A673 (cell line): ENCODE measurements at regions not wholly inside any gene's neighbourhood (a gene's known extent, or its start where the extent isn't known, plus 50 kb on each side); places are given as distances from the start of the nearest gene placed in this dataset.

Experiments
- BruUV-seq: library from RNA; stranded (reverse); fragments of 400-500 nt; replicated peaks from 2 replicates; lab custom pipeline; 2021; lab: Mats Ljungman, UMichigan
- CTCF ChIA-PET: fragments of 300-600 bp; sonication (Branson Sonifier 250); formaldehyde crosslinking; loops from one replicate; lab custom pipeline; 2022; ENCODE audit warnings: antibody characterized with exemption; lab: Charles Lee
- POLR2A ChIA-PET: fragments of 300-600 bp; sonication (Branson Sonifier 250); formaldehyde crosslinking; loops from one replicate; lab custom pipeline; 2022; ENCODE audit warnings: antibody characterized with exemption; ENCODE audit not compliant: low non-redundant PET; lab: Charles Lee
- DNase-seq: peaks from one replicate; pipeline ENCODE4 v3.0.0-alpha.2; 2015; ENCODE audit warnings: low spot score
- H3K27ac ChIP-seq: fragments of 200-600 bp; sonication (generic); 2 replicates; pipeline ENCODE4 v1.5.1; 2016; ENCODE audit warnings: mixed run types, low read depth, mild to moderate bottlenecking, mixed read lengths, antibody characterized with exemption, low read length; ENCODE audit not compliant: poor library complexity, severe bottlenecking
- H3K27me3 ChIP-seq: fragments of 200-600 bp; sonication (generic); replicated peaks from 2 replicates; pipeline ENCODE4 v1.6.1; 2017; ENCODE audit warnings: mixed run types, low read depth, mild to moderate bottlenecking, mixed read lengths, antibody characterized with exemption, low read length; ENCODE audit not compliant: insufficient read depth, poor library complexity
- H3K36me3 ChIP-seq: fragments of 200-600 bp; sonication (generic); 2 replicates; pipeline ENCODE4 v1.6.1; 2016; ENCODE audit warnings: mixed run types, mild to moderate bottlenecking, mixed read lengths, antibody characterized with exemption, low read length; ENCODE audit not compliant: insufficient read depth, poor library complexity, severe bottlenecking
- H3K4me1 ChIP-seq: fragments of 200-600 bp; sonication (generic); 2 replicates; pipeline ENCODE4 v1.6.1; 2017; ENCODE audit warnings: mixed run types, mild to moderate bottlenecking, mixed read lengths, antibody characterized with exemption, low read length; ENCODE audit not compliant: insufficient read depth, poor library complexity, severe bottlenecking
- H3K4me3 ChIP-seq: fragments of 200-600 bp; sonication (generic); 2 replicates; pipeline ENCODE4 v1.5.1; 2016; ENCODE audit warnings: low read depth, mixed run types, mild to moderate bottlenecking, mixed read lengths, low read length; ENCODE audit not compliant: poor library complexity, severe bottlenecking
- H3K9me3 ChIP-seq: fragments of 200-600 bp; sonication (generic); 2 replicates; pipeline ENCODE4 v1.6.1; 2016; ENCODE audit warnings: mixed run types, low read depth, mild to moderate bottlenecking, mixed read lengths, antibody characterized with exemption, low read length; ENCODE audit not compliant: poor library complexity, severe bottlenecking
- CTCF ChIP-seq: fragments of 300-800, 200-600 bp; sonication (generic); conservative IDR thresholded peaks from 2 replicates; pipeline ENCODE4 v1.5.1; 2017; ENCODE audit warnings: low read depth, mild to moderate bottlenecking, antibody characterized with exemption, low read length, moderate library complexity, mixed read lengths
- EZH2 ChIP-seq: fragments of 200-600 bp; sonication (generic); IDR thresholded peaks from 2 replicates; pipeline ENCODE4 v1.6.1; 2017; ENCODE audit warnings: borderline replicate concordance, low read depth, mild to moderate bottlenecking, mixed read lengths, antibody characterized with exemption, low read length; ENCODE audit not compliant: poor library complexity, severe bottlenecking
- intact Hi-C: fragments of 100-400 bp; cut with micrococcal nuclease; formaldehyde crosslinking; loops from one replicate; pipeline ENCODE4 v1.10.0; 2022; ENCODE audit not compliant: unreplicated experiment

GRCh38 chr17:73724341-73724740 lies 80.1 kb upstream of the SDK2 start:
- no peaks in the 10 kb centered on the region for H3K4me1 ChIP-seq
- H3K36me3 ChIP-seq, result no peaks in the 10 kb centered on the region
- H3K27ac ChIP-seq, result no peak overlapping the region
- no peak for DNase-seq
- peaks cover 10% of the 10 kb centered on the region for H3K27me3 ChIP-seq
- no peaks in the 10 kb centered on the region for H3K9me3 ChIP-seq
- ChIA-PET CTCF (no interaction called here), POLR2A (no interaction called here)
- BruUV-seq, result no TSS peak
- intact Hi-C loops, result no loop called here
- no peak for TF ChIP-seq CTCF
- no peak for TF ChIP-seq EZH2
- H3K4me3 ChIP-seq, result no peak overlapping the region

GRCh38 chr17:73724990-73725389 lies 80.7 kb upstream of the SDK2 start:
- H3K36me3 ChIP-seq, result no peaks in the 10 kb centered on the region
- peaks cover 11% of the 10 kb centered on the region for H3K27me3 ChIP-seq
- no peak overlapping the region for H3K27ac ChIP-seq
- no peak for DNase-seq
- ChIA-PET CTCF (no interaction called here), POLR2A (no interaction called here)
- no peak overlapping the region for H3K4me3 ChIP-seq
- no TSS peak for BruUV-seq
- TF ChIP-seq EZH2 (no peak), CTCF (no peak)
- intact Hi-C loops, result no loop called here
- no peaks in the 10 kb centered on the region for H3K9me3 ChIP-seq
- H3K4me1 ChIP-seq, result no peaks in the 10 kb centered on the region

- no TSS peak for BruUV-seq
- intact Hi-C loops, result no loop called here
- Histone ChIP-seq H3K9me3 (no peaks in the 10 kb centered on the region), H3K27ac (no peak overlapping the region), H3K27me3 (peaks cover 11% of the 10 kb centered on the region), H3K4me3 (no peak overlapping the region), H3K4me1 (no peaks in the 10 kb centered on the region), H3K36me3 (no peaks in the 10 kb centered on the region)
- POLR2A ChIA-PET, result no interaction called here
- DNase-seq, result no peak
- no peak for TF ChIP-seq EZH2
- no peak for TF ChIP-seq CTCF
- CTCF ChIA-PET, result no interaction called here
Observed at GRCh38 chr17:73725794-73726515, 81.7 kb upstream of the SDK2 start.
